GM12873 (cell line): ENCODE measurements at regions not wholly inside any gene's neighbourhood (a gene's known extent, or its start where the extent isn't known, plus 50 kb on each side); places are given as distances from the start of the nearest gene placed in this dataset.

Experiments used
- TF ChIP-seq, protein P1 (sequence below): IDR thresholded peaks from 2 replicates; pipeline ENCODE4 v1.5.1; 2012; ENCODE audit warnings: low read depth, mild to moderate bottlenecking, moderate library complexity, low read length, control low read depth; ENCODE audit not compliant: insufficient read depth; ENCODE audit errors: missing control alignments

GRCh38 chr16:5722116-5722619 lies 624.6 kb upstream of the EEF2KMT start:
- TF ChIP-seq, protein P1, sequence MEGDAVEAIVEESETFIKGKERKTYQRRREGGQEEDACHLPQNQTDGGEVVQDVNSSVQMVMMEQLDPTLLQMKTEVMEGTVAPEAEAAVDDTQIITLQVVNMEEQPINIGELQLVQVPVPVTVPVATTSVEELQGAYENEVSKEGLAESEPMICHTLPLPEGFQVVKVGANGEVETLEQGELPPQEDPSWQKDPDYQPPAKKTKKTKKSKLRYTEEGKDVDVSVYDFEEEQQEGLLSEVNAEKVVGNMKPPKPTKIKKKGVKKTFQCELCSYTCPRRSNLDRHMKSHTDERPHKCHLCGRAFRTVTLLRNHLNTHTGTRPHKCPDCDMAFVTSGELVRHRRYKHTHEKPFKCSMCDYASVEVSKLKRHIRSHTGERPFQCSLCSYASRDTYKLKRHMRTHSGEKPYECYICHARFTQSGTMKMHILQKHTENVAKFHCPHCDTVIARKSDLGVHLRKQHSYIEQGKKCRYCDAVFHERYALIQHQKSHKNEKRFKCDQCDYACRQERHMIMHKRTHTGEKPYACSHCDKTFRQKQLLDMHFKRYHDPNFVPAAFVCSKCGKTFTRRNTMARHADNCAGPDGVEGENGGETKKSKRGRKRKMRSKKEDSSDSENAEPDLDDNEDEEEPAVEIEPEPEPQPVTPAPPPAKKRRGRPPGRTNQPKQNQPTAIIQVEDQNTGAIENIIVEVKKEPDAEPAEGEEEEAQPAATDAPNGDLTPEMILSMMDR = no peak

GRCh38 chr16:5715155-5715554 lies 617.6 kb upstream of the EEF2KMT start:
- TF ChIP-seq, protein P1 = no peak

DNA sequence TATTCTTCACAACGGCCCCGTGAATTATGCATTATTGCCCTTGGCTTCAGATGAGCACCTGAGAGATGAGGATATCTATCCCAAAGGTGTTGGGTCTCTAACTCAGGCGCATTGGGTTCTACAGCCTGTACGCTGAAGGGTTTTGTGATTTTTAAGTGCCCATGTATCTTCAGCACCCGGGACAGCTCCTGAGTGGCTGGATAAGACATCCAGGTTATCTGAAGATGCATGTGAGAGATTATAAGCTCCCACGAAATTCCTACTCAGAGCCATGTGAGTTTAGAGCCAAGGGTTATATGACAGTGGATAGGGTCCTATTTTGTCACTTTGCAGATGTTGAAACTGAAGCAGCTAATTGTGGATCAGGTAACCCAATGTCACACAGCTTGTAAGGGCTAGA lies 612.3 kb upstream of the EEF2KMT start:
- TF ChIP-seq, protein P1 = no peak

DNA sequence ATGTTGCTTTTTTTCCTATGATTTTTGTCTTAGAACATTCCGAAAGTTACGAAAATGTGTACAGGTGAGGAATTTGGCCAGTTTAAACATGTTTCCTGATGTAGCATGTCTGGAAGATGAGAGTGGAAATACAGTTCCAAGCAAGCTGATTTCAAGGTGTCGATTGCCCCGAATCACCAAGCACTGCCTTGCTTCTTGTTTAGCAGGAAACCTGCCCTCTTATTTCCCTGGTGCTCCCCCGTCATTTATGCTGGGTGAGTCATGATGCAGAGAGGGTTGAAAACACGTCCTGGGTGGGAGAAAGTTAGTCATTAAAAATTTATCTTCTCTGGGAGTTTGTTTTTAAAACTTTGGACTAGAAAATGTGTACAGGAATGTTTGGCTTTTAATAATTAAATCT lies 608.6 kb upstream of the EEF2KMT start:
- TF ChIP-seq, protein P1 = no peak

DNA sequence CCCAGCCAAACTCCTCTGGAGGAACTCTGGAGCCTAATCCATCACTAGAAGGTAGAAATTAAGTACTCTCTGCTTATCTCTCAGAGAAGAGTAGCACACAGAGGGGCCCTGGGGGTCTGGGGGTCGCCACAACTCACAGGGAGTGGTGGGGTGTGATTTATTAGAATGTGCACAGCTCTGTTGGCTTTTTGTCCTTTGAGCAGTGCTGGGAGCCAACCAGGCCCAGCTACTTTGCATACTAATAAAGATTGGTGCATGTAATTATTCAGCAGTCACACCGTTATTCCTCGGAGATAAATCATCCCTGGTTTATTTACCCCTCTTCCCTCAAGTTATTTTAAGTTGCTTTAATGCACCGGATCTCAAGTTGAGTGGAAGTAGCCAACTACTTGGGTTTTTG lies 606.7 kb upstream of the EEF2KMT start:
- TF ChIP-seq, protein P1 = no peak

DNA sequence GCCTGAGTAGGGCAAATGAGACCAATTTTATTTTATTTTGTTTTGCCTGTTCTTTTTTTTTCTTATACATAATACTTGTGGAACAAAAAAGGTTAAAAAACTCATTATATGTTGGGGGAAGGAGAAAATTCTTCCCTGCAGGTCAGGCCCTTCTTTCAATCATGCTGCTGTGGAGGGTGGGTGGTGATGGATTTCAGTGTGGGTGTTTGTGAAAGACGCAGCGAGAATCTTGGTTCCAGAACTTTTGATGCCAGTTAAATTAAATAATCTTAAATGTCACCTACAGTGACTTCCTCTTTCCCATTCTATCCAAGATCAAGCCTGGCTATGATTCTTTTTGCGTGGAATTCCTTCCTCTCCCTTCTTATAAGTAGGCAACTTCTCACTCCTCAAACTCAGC lies 595.8 kb upstream of the EEF2KMT start:
- TF ChIP-seq, protein P1 = no peak

DNA sequence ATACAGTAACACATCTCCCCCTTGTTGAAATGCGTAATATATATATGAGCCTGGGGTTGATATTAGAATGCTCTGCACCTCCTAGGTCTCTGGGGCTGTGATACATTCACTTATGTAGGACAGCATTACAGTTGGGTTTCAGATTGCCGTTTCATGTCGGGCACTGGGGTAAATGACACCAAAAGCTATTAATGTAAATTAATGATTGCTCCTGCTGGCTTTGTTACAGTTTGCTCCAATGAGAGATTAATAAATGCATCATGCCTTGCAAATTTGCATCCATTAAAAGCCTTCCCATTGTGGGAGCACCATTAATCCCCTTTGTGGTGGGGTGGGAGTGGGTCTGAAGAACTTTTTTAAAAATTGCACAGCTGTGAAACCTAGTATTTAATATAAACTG lies 584.4 kb upstream of the EEF2KMT start:
- TF ChIP-seq, protein P1 = no peak

- TF ChIP-seq, protein P1 = no peak
These were observed 580.8 kb upstream of the EEF2KMT start for GRCh38 chr16:5678371-5678770.
